ENCODE measurements at regions not wholly inside any gene's neighbourhood (a gene's known extent, or its start where the extent isn't known, plus 50 kb on each side); places are given as distances from the start of the nearest gene placed in this dataset.

GRCh38 chr5:30498972-30499371 lies 694.5 kb upstream of the CDH6 start:
- no peak for TF ChIP-seq CTCF (conservative IDR thresholded peaks at IDR 0.05; ENCODE audit: low read length)
- TF ChIP-seq EZH2phosphoT487 (IDR thresholded peaks at IDR 0.05; ENCODE audit: borderline replicate concordance, low read depth, low read length): no peak

Data from OCI-LY7 (cell line).